Neutrophil (primary cell): ENCODE measurements at regions not wholly inside any gene's neighbourhood (a gene's known extent, or its start where the extent isn't known, plus 50 kb on each side); places are given as distances from the start of the nearest gene placed in this dataset.

ENCODE experiments used
- H3K27ac ChIP-seq: fragments of 200-600 bp; sonication (generic); 2 replicates; pipeline ENCODE4 v1.5.1; 2016; ENCODE audit warnings: mild to moderate bottlenecking, moderate library complexity
- H3K27me3 ChIP-seq: fragments of 200-600 bp; sonication (generic); 2 replicates; pipeline ENCODE4 v1.6.0; 2016; ENCODE audit warnings: mild to moderate bottlenecking
- H3K36me3 ChIP-seq: fragments of 200-600 bp; sonication (generic); 2 replicates; pipeline ENCODE4 v1.5.1; 2017
- H3K4me1 ChIP-seq, 2 experiments: fragments of 200-600 bp in 1 of 2; sonication (generic) in 1 of 2; 1 replicate in 1 of 2; 2 replicates in 1 of 2; pipeline versions ENCODE4 v1.5.1 to v1.6.1; 2013 to 2016; ENCODE audit warnings: low read depth in 1 of 2, low read length in 1 of 2, mild to moderate bottlenecking in 1 of 2, moderate library complexity in 1 of 2; ENCODE audit not compliant: control insufficient read depth in 1 of 2, insufficient read depth in 1 of 2
- H3K4me3 ChIP-seq, 2 experiments: fragments of 200-600 bp in 1 of 2; sonication (generic) in 1 of 2; 1 replicate in 1 of 2; 2 replicates in 1 of 2; pipeline ENCODE4 v1.5.1; 2013 to 2016; ENCODE audit warnings: low read depth in 1 of 2, low read length in 1 of 2, mild to moderate bottlenecking in 1 of 2, moderate library complexity in 1 of 2
- H3K9me3 ChIP-seq: fragments of 200-600 bp; sonication (generic); 2 replicates; pipeline ENCODE4 v1.5.1; 2016
- TF ChIP-seq, protein P1 (sequence below): fragments of 200-600 bp; sonication (generic); IDR thresholded peaks from 2 replicates; pipeline ENCODE4 v1.5.1; 2016; ENCODE audit warnings: antibody characterized with exemption

DNA sequence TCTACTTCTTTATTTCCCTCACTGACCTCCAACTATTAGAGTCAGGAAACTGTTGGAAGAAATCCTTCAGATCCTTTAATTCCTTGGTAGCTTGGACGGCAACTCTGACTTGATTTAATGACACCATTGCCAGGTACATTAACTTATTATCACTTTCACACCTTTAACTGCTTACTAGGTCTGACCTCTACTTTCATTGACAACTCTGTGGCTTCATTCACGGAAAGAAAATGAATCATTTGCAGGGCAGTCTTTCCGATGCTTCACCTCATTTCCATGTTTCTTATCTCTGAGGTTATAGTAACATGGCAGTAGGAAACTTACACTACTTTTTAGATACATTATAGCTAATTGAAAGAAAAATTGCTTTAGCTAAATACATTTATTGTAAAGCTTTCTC lies 82.6 kb upstream of the PDGFD start:
- H3K4me1 ChIP-seq = no peaks in the 10 kb centered on the region
- TF ChIP-seq, protein P1, sequence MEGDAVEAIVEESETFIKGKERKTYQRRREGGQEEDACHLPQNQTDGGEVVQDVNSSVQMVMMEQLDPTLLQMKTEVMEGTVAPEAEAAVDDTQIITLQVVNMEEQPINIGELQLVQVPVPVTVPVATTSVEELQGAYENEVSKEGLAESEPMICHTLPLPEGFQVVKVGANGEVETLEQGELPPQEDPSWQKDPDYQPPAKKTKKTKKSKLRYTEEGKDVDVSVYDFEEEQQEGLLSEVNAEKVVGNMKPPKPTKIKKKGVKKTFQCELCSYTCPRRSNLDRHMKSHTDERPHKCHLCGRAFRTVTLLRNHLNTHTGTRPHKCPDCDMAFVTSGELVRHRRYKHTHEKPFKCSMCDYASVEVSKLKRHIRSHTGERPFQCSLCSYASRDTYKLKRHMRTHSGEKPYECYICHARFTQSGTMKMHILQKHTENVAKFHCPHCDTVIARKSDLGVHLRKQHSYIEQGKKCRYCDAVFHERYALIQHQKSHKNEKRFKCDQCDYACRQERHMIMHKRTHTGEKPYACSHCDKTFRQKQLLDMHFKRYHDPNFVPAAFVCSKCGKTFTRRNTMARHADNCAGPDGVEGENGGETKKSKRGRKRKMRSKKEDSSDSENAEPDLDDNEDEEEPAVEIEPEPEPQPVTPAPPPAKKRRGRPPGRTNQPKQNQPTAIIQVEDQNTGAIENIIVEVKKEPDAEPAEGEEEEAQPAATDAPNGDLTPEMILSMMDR = no peak
- H3K9me3 ChIP-seq = no peaks in the 10 kb centered on the region
- no peaks in the 10 kb centered on the region for H3K36me3 ChIP-seq
- H3K27ac ChIP-seq = no peak overlapping the region
- no peaks in the 10 kb centered on the region for H3K27me3 ChIP-seq
- no peak overlapping the region for H3K4me3 ChIP-seq

DNA sequence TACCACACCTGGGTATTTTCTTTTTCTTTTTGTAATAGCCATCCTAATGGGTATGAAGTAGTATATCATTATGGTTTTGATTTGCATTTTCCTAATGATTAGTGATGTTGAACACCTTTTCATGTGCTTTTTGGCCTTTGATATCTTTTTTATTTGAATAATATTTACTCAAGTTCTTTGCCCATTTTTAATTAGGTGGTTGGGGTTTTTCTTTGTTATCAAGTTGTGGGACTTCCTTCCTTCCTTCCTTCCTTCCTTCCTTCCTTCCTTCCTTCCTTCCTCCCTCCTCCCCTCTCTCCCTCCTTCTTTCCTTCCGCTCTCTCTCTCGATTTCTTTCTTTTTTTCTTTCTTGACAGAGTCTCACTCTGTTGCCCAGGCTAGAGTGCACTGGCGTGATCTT lies 75.0 kb upstream of the PDGFD start:
- Histone ChIP-seq H3K36me3 (no peaks in the 10 kb centered on the region), H3K4me3 (no peak overlapping the region)
- TF ChIP-seq, protein P1 = no peak

DNA sequence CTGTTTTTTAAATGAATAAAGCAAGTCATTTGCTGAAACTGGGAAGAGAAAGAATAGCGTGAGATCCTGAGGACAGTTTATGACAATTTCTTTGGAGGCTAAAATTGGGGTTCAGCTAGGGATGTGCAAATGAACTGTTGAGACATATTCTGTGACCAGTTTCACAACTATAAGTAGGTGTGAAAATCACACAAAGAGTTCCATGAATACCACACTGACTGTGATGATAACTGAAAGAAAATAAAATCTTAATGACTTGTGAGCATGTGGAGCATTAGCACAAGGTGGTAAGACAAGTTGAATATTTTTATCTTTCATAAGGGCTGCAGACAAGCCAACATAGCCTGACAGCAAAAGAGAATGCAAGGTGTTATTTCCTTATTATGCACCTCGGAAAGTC lies 61.1 kb upstream of the PDGFD start:
- Histone ChIP-seq H3K27ac (no peak overlapping the region), H3K4me1 (no peaks in the 10 kb centered on the region), H3K36me3 (no peaks in the 10 kb centered on the region), H3K9me3 (no peaks in the 10 kb centered on the region), H3K4me3 (no peak overlapping the region), H3K27me3 (no peaks in the 10 kb centered on the region)
- TF ChIP-seq, protein P1 = no peak

More for the DNA sequence above, 75.0 kb upstream of the PDGFD start:
- Histone ChIP-seq H3K4me1 (no peaks in the 10 kb centered on the region), H3K27me3 (no peaks in the 10 kb centered on the region), H3K9me3 (no peaks in the 10 kb centered on the region), H3K27ac (no peak overlapping the region)

DNA sequence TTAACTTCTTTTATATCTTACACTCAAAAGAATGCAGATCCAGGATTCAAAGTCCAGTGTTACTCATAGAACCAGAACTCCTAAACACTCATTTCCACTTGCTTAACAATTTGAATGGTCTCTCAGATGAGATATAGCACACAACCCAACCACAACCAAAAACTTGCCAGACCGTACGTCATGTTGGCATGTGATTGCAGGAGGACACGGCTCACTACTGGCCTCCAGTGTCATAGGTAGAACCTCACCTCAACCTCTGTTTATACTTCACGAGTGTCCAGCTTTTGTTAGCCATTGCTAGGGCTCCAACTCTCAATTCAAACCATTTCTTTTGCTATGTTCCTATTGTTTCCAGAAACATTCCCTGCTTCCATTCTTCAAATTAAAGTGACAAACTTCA lies 58.5 kb upstream of the PDGFD start:
- TF ChIP-seq, protein P1 = no peak
- H3K4me3 ChIP-seq = no peak overlapping the region
- H3K36me3 ChIP-seq = no peaks in the 10 kb centered on the region
- no peaks in the 10 kb centered on the region for H3K27me3 ChIP-seq
- no peak overlapping the region for H3K27ac ChIP-seq
- no peaks in the 10 kb centered on the region for H3K4me1 ChIP-seq
- no peaks in the 10 kb centered on the region for H3K9me3 ChIP-seq

DNA sequence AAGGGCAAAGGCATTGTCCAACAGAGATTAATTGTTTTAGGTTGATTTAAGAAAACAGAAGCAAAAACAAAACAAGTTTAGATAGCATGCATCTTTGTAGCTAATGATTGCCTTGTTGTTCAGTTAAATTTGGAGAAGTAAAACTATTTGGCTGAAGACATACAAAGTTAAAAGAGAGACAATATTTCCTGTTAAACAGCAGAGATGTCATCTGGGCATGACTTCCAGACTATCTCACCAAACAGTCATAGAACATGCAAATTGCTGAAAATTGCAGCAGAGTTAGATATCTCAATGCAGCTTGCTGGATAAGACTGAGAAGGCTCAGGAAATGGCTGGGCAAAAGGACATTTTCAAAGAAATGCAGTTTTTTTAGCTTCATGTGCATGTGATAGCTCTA lies 57.5 kb upstream of the PDGFD start:
- Histone ChIP-seq H3K4me3 (no peak overlapping the region), H3K27me3 (no peaks in the 10 kb centered on the region), H3K36me3 (no peaks in the 10 kb centered on the region), H3K9me3 (no peaks in the 10 kb centered on the region), H3K27ac (no peak overlapping the region), H3K4me1 (no peaks in the 10 kb centered on the region)
- TF ChIP-seq, protein P1 = no peak

DNA sequence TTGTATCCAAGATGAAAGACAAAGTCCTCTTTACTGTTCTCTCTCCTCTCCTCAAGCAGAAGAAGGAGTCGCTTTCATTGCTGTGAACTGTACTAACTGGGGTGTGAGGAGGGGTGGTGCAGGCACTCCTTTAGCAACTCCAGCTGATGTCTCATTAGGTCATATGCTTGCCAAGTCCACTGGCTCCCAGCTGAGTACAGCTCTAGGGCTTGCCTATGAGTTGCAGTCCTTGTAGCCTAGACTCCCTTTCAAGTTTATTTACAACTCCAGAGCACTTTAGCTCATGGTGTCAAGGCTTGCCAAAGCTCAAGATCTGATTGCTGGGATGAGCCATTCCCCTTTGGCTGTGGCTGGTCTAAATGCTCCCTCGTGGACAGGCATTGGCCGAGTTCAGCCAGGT lies 55.1 kb upstream of the PDGFD start:
- H3K4me1 ChIP-seq = no peaks in the 10 kb centered on the region
- H3K27ac ChIP-seq = no peak overlapping the region
- H3K4me3 ChIP-seq = no peak overlapping the region
- no peaks in the 10 kb centered on the region for H3K9me3 ChIP-seq
- TF ChIP-seq, protein P1 = no peak
- no peaks in the 10 kb centered on the region for H3K36me3 ChIP-seq
- no peaks in the 10 kb centered on the region for H3K27me3 ChIP-seq
